IPS-20b (cell line): ENCODE measurements at regions not wholly inside any gene's neighbourhood (a gene's known extent, or its start where the extent isn't known, plus 50 kb on each side); places are given as distances from the start of the nearest gene placed in this dataset.

Source experiments
- H3K27ac ChIP-seq: one replicate; pipeline ENCODE4 v1.5.1; 2013; ENCODE audit warnings: low read length
- H3K27me3 ChIP-seq: 2 replicates; pipeline ENCODE4 v1.6.1; 2013; ENCODE audit warnings: mild to moderate bottlenecking, low read length, inconsistent platforms; ENCODE audit not compliant: insufficient read depth
- H3K36me3 ChIP-seq: 2 replicates; pipeline ENCODE4 v1.6.1; 2013; ENCODE audit warnings: low read depth, mild to moderate bottlenecking, inconsistent platforms, low read length, moderate library complexity; ENCODE audit not compliant: insufficient read depth
- H3K4me1 ChIP-seq: 2 replicates; pipeline ENCODE4 v1.6.1; 2013; ENCODE audit warnings: mild to moderate bottlenecking, control low read depth, inconsistent platforms, low read length, moderate library complexity; ENCODE audit not compliant: insufficient read depth
- H3K4me3 ChIP-seq: 2 replicates; pipeline ENCODE4 v1.5.1; 2013; ENCODE audit warnings: mild to moderate bottlenecking, low read length, inconsistent platforms
- H3K9ac ChIP-seq: 2 replicates; pipeline ENCODE4 v1.6.1; 2013; ENCODE audit warnings: low read depth, mild to moderate bottlenecking, inconsistent platforms, low read length, moderate library complexity
- H3K9me3 ChIP-seq: 2 replicates; pipeline ENCODE4 v1.6.1; 2013; ENCODE audit warnings: mild to moderate bottlenecking, low read depth, low read length, inconsistent platforms; ENCODE audit not compliant: insufficient read depth

- Histone ChIP-seq H3K9ac (no peak overlapping the region), H3K4me1 (peaks cover 6% of the 10 kb centered on the region; the same call in 1 of the 2 replicates), H3K9me3 (no peaks in the 10 kb centered on the region; the same call in 1 of the 2 replicates), H3K36me3 (no peaks in the 10 kb centered on the region), H3K27me3 (no peaks in the 10 kb centered on the region), H3K4me3 (no peak overlapping the region), H3K27ac (no peak overlapping the region)
Measured at GRCh38 chr12:25734529-25735180, 181.6 kb upstream of the LMNTD1 start.

- no peaks in the 10 kb centered on the region for H3K36me3 ChIP-seq
- no peaks in the 10 kb centered on the region; the same call in 1 of the 2 replicates for H3K9me3 ChIP-seq
- H3K4me3 ChIP-seq = no peak overlapping the region
- no peak overlapping the region for H3K9ac ChIP-seq
- H3K27me3 ChIP-seq = no peaks in the 10 kb centered on the region
- H3K4me1 ChIP-seq = peaks cover 11% of the 10 kb centered on the region
- H3K27ac ChIP-seq = no peak overlapping the region
Measured at GRCh38 chr12:25740617-25741016, 187.5 kb upstream of the LMNTD1 start.

GRCh38 chr12:25741917-25742316, 188.8 kb upstream of the LMNTD1 start:
- Histone ChIP-seq H3K4me3 (no peak overlapping the region), H3K4me1 (peaks cover 11% of the 10 kb centered on the region)

GRCh38 chr12:25743679-25744215, 190.7 kb upstream of the LMNTD1 start:
- H3K9ac ChIP-seq = no peak overlapping the region
- peaks cover 11% of the 10 kb centered on the region for H3K4me1 ChIP-seq
- H3K36me3 ChIP-seq = no peaks in the 10 kb centered on the region
- no peak overlapping the region for H3K4me3 ChIP-seq
- H3K27ac ChIP-seq = no peak overlapping the region
- H3K27me3 ChIP-seq = no peaks in the 10 kb centered on the region
- no peaks in the 10 kb centered on the region for H3K9me3 ChIP-seq

More at GRCh38 chr12:25741917-25742316, 188.8 kb upstream of the LMNTD1 start:
- H3K9ac ChIP-seq = no peak overlapping the region
- H3K27me3 ChIP-seq = no peaks in the 10 kb centered on the region
- no peaks in the 10 kb centered on the region for H3K36me3 ChIP-seq
- no peaks in the 10 kb centered on the region; the same call in 1 of the 2 replicates for H3K9me3 ChIP-seq
- H3K27ac ChIP-seq = no peak overlapping the region

GRCh38 chr12:25744313-25744712, 191.2 kb upstream of the LMNTD1 start:
- no peak overlapping the region for H3K9ac ChIP-seq
- H3K27ac ChIP-seq = no peak overlapping the region
- no peaks in the 10 kb centered on the region for H3K27me3 ChIP-seq
- no peak overlapping the region for H3K4me3 ChIP-seq
- no peaks in the 10 kb centered on the region for H3K36me3 ChIP-seq
- H3K9me3 ChIP-seq = no peaks in the 10 kb centered on the region
- H3K4me1 ChIP-seq = peaks cover 11% of the 10 kb centered on the region

GRCh38 chr12:25745281-25745680, 192.2 kb upstream of the LMNTD1 start:
- no peak overlapping the region for H3K27ac ChIP-seq
- H3K36me3 ChIP-seq = no peaks in the 10 kb centered on the region
- no peak overlapping the region for H3K9ac ChIP-seq
- no peaks in the 10 kb centered on the region for H3K27me3 ChIP-seq
- H3K4me1 ChIP-seq = peaks cover 11% of the 10 kb centered on the region
- H3K9me3 ChIP-seq = no peaks in the 10 kb centered on the region
- H3K4me3 ChIP-seq = no peak overlapping the region

GRCh38 chr12:25746131-25746530, 193.0 kb upstream of the LMNTD1 start:
- H3K27ac ChIP-seq = no peak overlapping the region
- no peak overlapping the region for H3K9ac ChIP-seq
- H3K27me3 ChIP-seq = no peaks in the 10 kb centered on the region
- no peak overlapping the region for H3K4me3 ChIP-seq
- H3K36me3 ChIP-seq = no peaks in the 10 kb centered on the region
- peaks cover 11% of the 10 kb centered on the region for H3K4me1 ChIP-seq
- H3K9me3 ChIP-seq = no peaks in the 10 kb centered on the region

GRCh38 chr12:25752710-25753309, 199.7 kb upstream of the LMNTD1 start:
- H3K9ac ChIP-seq = no peak overlapping the region
- no peak overlapping the region for H3K27ac ChIP-seq
- no peaks in the 10 kb centered on the region for H3K9me3 ChIP-seq
- no peak overlapping the region for H3K4me3 ChIP-seq
- H3K36me3 ChIP-seq = no peaks in the 10 kb centered on the region
- H3K27me3 ChIP-seq = no peaks in the 10 kb centered on the region
- H3K4me1 ChIP-seq = no peaks in the 10 kb centered on the region; the same call in 1 of the 2 replicates

- Histone ChIP-seq H3K36me3 (no peaks in the 10 kb centered on the region), H3K4me1 (no peaks in the 10 kb centered on the region; the same call in 1 of the 2 replicates), H3K27ac (no peak overlapping the region), H3K9ac (no peak overlapping the region), H3K4me3 (no peak overlapping the region), H3K27me3 (no peaks in the 10 kb centered on the region), H3K9me3 (no peaks in the 10 kb centered on the region)
Measured at GRCh38 chr12:25755136-25755970, 202.3 kb upstream of the LMNTD1 start.

GRCh38 chr12:25755971-25756260, 202.6 kb upstream of the RASSF8 start:
- H3K27ac ChIP-seq = no peak overlapping the region
- no peaks in the 10 kb centered on the region for H3K36me3 ChIP-seq
- no peaks in the 10 kb centered on the region; the same call in 1 of the 2 replicates for H3K4me1 ChIP-seq
- no peak overlapping the region for H3K4me3 ChIP-seq
- no peaks in the 10 kb centered on the region for H3K27me3 ChIP-seq
- H3K9ac ChIP-seq = no peak overlapping the region
- H3K9me3 ChIP-seq = no peaks in the 10 kb centered on the region

GRCh38 chr12:25757037-25757665, 201.3 kb upstream of the RASSF8 start:
- H3K4me3 ChIP-seq = no peak overlapping the region
- H3K9ac ChIP-seq = no peak overlapping the region
- no peak overlapping the region for H3K27ac ChIP-seq
- no peaks in the 10 kb centered on the region for H3K27me3 ChIP-seq
- no peaks in the 10 kb centered on the region for H3K36me3 ChIP-seq
- H3K4me1 ChIP-seq = no peaks in the 10 kb centered on the region; the same call in 1 of the 2 replicates
- H3K9me3 ChIP-seq = no peaks in the 10 kb centered on the region
